Astrocyte (in vitro differentiated cells and primary cell): ENCODE measurements at regions not wholly inside any gene's neighbourhood (a gene's known extent, or its start where the extent isn't known, plus 50 kb on each side); places are given as distances from the start of the nearest gene placed in this dataset.

ENCODE experiments used
- DNase-seq: peaks from one replicate; pipeline ENCODE4 v3.0.0-alpha.2; 2010; ENCODE audit warnings: low read depth
- FAIRE-seq: peaks from 2 replicates; lab custom pipeline; 2011; peaks lifted over from hg19 to GRCh38; lab: Jason Lieb, UNC
- H2AFZ ChIP-seq: 2 replicates; pipeline ENCODE4 v1.6.0; 2012; ENCODE audit warnings: low read depth, low read length, inconsistent platforms
- H3K27ac ChIP-seq: 2 replicates; pipeline ENCODE4 v1.5.1; 2011; ENCODE audit warnings: low read depth, low read length, inconsistent platforms
- H3K27me3 ChIP-seq: 2 replicates; pipeline ENCODE4 v1.6.0; 2011; ENCODE audit warnings: low read length, inconsistent platforms; ENCODE audit not compliant: insufficient read depth
- H3K36me3 ChIP-seq: 2 replicates; pipeline ENCODE4 v1.5.1; 2011; ENCODE audit warnings: low read length, inconsistent platforms; ENCODE audit not compliant: insufficient read depth
- H3K4me1 ChIP-seq: 2 replicates; pipeline ENCODE4 v1.5.1; 2011; ENCODE audit warnings: low read length, inconsistent platforms; ENCODE audit not compliant: insufficient read depth
- H3K4me2 ChIP-seq: 2 replicates; pipeline ENCODE4 v1.6.0; 2012; ENCODE audit warnings: low read length, inconsistent platforms
- H3K4me3 ChIP-seq: 2 replicates; pipeline ENCODE4 v1.5.1; 2011; ENCODE audit warnings: low read depth, mild to moderate bottlenecking, low read length, inconsistent platforms; ENCODE audit not compliant: insufficient read depth
- H3K79me2 ChIP-seq: 2 replicates; pipeline ENCODE4 v1.6.0; 2012; ENCODE audit warnings: mild to moderate bottlenecking, low read length, inconsistent platforms; ENCODE audit not compliant: insufficient read depth
- H3K9ac ChIP-seq: 2 replicates; pipeline ENCODE4 v1.6.0; 2012; ENCODE audit warnings: mild to moderate bottlenecking, low read length, inconsistent platforms
- H3K9me3 ChIP-seq: 2 replicates; pipeline ENCODE4 v1.5.1; 2012; ENCODE audit warnings: low read depth, mild to moderate bottlenecking, low read length, inconsistent platforms; ENCODE audit not compliant: insufficient read depth
- H4K20me1 ChIP-seq: 2 replicates; pipeline ENCODE4 v1.6.0; 2012; ENCODE audit warnings: low read length, inconsistent platforms; ENCODE audit not compliant: insufficient read depth
- H3K27ac Mint-ChIP-seq: one replicate; pipeline ENCODE4 v1.8.0; 2021; ENCODE audit warnings: mild to moderate bottlenecking, mixed read lengths; ENCODE audit not compliant: unreplicated experiment
- H3K27me3 Mint-ChIP-seq: one replicate; pipeline ENCODE4 v1.8.0; 2021; ENCODE audit warnings: low read depth, mixed read lengths; ENCODE audit not compliant: unreplicated experiment
- H3K36me3 Mint-ChIP-seq: one replicate; pipeline ENCODE4 v1.8.0; 2021; ENCODE audit warnings: low read depth, mixed read lengths; ENCODE audit not compliant: unreplicated experiment
- H3K4me1 Mint-ChIP-seq: one replicate; pipeline ENCODE4 v1.8.0; 2021; ENCODE audit warnings: low read depth, mixed read lengths; ENCODE audit not compliant: unreplicated experiment
- H3K4me3 Mint-ChIP-seq: one replicate; pipeline ENCODE4 v1.8.0; 2021; ENCODE audit warnings: mild to moderate bottlenecking, moderate library complexity, mixed read lengths; ENCODE audit not compliant: unreplicated experiment
- H3K9me3 Mint-ChIP-seq: one replicate; pipeline ENCODE4 v1.8.0; 2021; ENCODE audit warnings: mild to moderate bottlenecking, mixed read lengths; ENCODE audit not compliant: unreplicated experiment
- CTCF ChIP-seq: IDR thresholded peaks from 2 replicates; pipeline ENCODE4 v1.5.1; 2011; ENCODE audit warnings: low read depth, mild to moderate bottlenecking, inconsistent platforms, low read length, moderate library complexity; ENCODE audit not compliant: insufficient read depth
- EZH2 ChIP-seq: IDR thresholded peaks from 2 replicates; pipeline ENCODE4 v1.6.1; 2012; ENCODE audit warnings: mild to moderate bottlenecking, low read length, inconsistent platforms; ENCODE audit not compliant: insufficient read depth

- no peak overlapping the region for H3K4me3 Mint-ChIP-seq
- H3K27ac Mint-ChIP-seq = no peak overlapping the region
- no peak overlapping the region for H3K9ac ChIP-seq
- TF ChIP-seq EZH2 (no peak), CTCF (no peak)
- H3K4me3 ChIP-seq = no peak overlapping the region
- peaks cover 15% of the 10 kb centered on the region for H3K4me1 Mint-ChIP-seq
- peaks cover 12% of the 10 kb centered on the region for H3K4me1 ChIP-seq
- no peak overlapping the region for H3K4me2 ChIP-seq
- H3K36me3 Mint-ChIP-seq = no peaks in the 10 kb centered on the region
- no peaks in the 10 kb centered on the region for H3K27me3 ChIP-seq
- no peaks in the 10 kb centered on the region for H3K9me3 ChIP-seq
- no peaks in the 10 kb centered on the region for H4K20me1 ChIP-seq
- H3K79me2 ChIP-seq = no peaks in the 10 kb centered on the region
- no peak overlapping the region for H2AFZ ChIP-seq
- no peaks in the 10 kb centered on the region for H3K27me3 Mint-ChIP-seq
- no peak overlapping the region for H3K27ac ChIP-seq
- no peaks in the 10 kb centered on the region for H3K36me3 ChIP-seq
- no peak for DNase-seq
- no peak for FAIRE-seq
- H3K9me3 Mint-ChIP-seq = no peaks in the 10 kb centered on the region
Observed at GRCh38 chr1:106523497-106523896, 533.0 kb upstream of the PRMT6 start.

- no peaks in the 10 kb centered on the region for H3K27me3 ChIP-seq
- no peaks in the 10 kb centered on the region for H3K9me3 Mint-ChIP-seq
Observed at GRCh38 chr1:106524631-106525030, 531.8 kb upstream of the PRMT6 start.

More at GRCh38 chr1:106524631-106525030, 531.8 kb upstream of the PRMT6 start:
- H3K36me3 Mint-ChIP-seq = no peaks in the 10 kb centered on the region
- no peak overlapping the region for H2AFZ ChIP-seq
- DNase-seq (no peak), FAIRE-seq (no peak)
- H4K20me1 ChIP-seq = no peaks in the 10 kb centered on the region
- H3K27me3 Mint-ChIP-seq = no peaks in the 10 kb centered on the region
- H3K4me2 ChIP-seq = no peak overlapping the region
- H3K79me2 ChIP-seq = no peaks in the 10 kb centered on the region
- H3K9ac ChIP-seq = no peak overlapping the region
- H3K36me3 ChIP-seq = no peaks in the 10 kb centered on the region
- TF ChIP-seq EZH2 (no peak), CTCF (no peak)
- H3K4me3 Mint-ChIP-seq = no peak overlapping the region
- H3K4me3 ChIP-seq = no peak overlapping the region
- peaks cover 12% of the 10 kb centered on the region for H3K4me1 ChIP-seq
- H3K27ac Mint-ChIP-seq = no peak overlapping the region
- no peak overlapping the region for H3K27ac ChIP-seq
- H3K9me3 ChIP-seq = no peaks in the 10 kb centered on the region
- peaks cover 15% of the 10 kb centered on the region for H3K4me1 Mint-ChIP-seq
